H1 (cell line): ENCODE measurements at regions not wholly inside any gene's neighbourhood (a gene's known extent, or its start where the extent isn't known, plus 50 kb on each side); places are given as distances from the start of the nearest gene placed in this dataset.

Source experiments
- CHD1 ChIP-seq: IDR thresholded peaks from 2 replicates; pipeline ENCODE4 v1.6.1; 2012; ENCODE audit warnings: low read depth, low read length, improper control_type of control experiment
- HDAC2 ChIP-seq, 2 experiments: fragments of 300-600 bp in 1 of 2; sonication (generic) in 1 of 2; IDR thresholded peaks; 2 replicates each; pipeline ENCODE4 v1.6.1; 2011 to 2012; ENCODE audit warnings: low read depth in 2 of 2, low read length in 2 of 2, mild to moderate bottlenecking in 2 of 2, moderate library complexity in 2 of 2, borderline replicate concordance in 1 of 2, inconsistent platforms in 1 of 2
- POLR2A ChIP-seq, 2 experiments: IDR thresholded peaks; 1 replicate in 1 of 2; 2 replicates in 1 of 2; pipeline ENCODE4 v1.6.1; 2011; ENCODE audit warnings: low read depth in 2 of 2, low read length in 2 of 2, mild to moderate bottlenecking in 2 of 2; ENCODE audit errors: control extremely low read depth in 1 of 2
- RBBP5 ChIP-seq: IDR thresholded peaks from 2 replicates; pipeline ENCODE4 v1.7.1; 2012; ENCODE audit warnings: low read depth, mild to moderate bottlenecking, inconsistent platforms, low read length, moderate library complexity, borderline replicate concordance
- RFX5 ChIP-seq: IDR thresholded peaks from 2 replicates; pipeline ENCODE4 v1.6.1; 2011; ENCODE audit warnings: low read depth, low read length, improper control_type of control experiment, borderline replicate concordance
- SP2 ChIP-seq: IDR thresholded peaks from 2 replicates; pipeline ENCODE4 v1.6.1; 2012; ENCODE audit warnings: mild to moderate bottlenecking, low read length, inconsistent platforms

DNA sequence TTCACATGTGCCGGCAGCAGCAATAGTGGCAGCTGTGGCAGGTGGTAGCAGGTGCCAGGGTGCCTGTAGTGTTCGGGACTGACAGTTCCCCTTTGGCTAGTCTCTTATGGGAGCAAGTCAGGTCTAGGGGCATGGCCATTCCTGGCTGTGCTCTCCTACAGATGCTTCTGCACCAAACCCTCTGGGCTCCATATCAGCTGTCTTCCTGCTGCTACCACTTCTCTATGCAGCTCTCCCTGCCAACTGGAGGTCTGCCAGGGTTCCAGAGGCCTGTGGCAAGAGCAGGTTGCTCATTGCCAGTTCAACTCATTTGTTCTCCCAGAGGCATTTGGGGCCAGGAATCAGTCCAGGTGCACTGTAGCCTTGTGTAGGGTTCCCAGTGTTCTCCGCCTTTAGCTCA lies 473.7 kb downstream of the JRKL start (continued):
- TF ChIP-seq HDAC2 (IDR thresholded peaks at IDR 0.05; ENCODE audit: borderline replicate concordance in 1 of 2, low read depth in 2 of 2, low read length in 2 of 2): no peak
- no peak for TF ChIP-seq SP2
- TF ChIP-seq RBBP5: no peak
- no peak for TF ChIP-seq RFX5
- TF ChIP-seq CHD1: no peak
- TF ChIP-seq POLR2A (IDR thresholded peaks at IDR 0.05; ENCODE audit: control extremely low read depth in 1 of 2, low read depth in 2 of 2, low read length in 2 of 2): no peak
